Mesothelial cell of epicardium (in vitro differentiated cells): ENCODE measurements at regions not wholly inside any gene's neighbourhood (a gene's known extent, or its start where the extent isn't known, plus 50 kb on each side); places are given as distances from the start of the nearest gene placed in this dataset.
A peak's percentile ranks its signal among the peaks of the same experiment; 100 is the strongest.

ENCODE experiments used
- DNase-seq, 2 experiments: peaks; one replicate each; pipeline ENCODE4 v3.0.0; 2021; ENCODE audit warnings: low spot score in 2 of 2; ENCODE audit not compliant: unreplicated experiment in 2 of 2
- H3K27ac Mint-ChIP-seq: 2 replicates; pipeline ENCODE4 v1.8.0; 2021; ENCODE audit warnings: mixed read lengths
- H3K27me3 Mint-ChIP-seq: 2 replicates; pipeline ENCODE4 v1.8.0; 2021; ENCODE audit warnings: low read depth, mixed read lengths
- H3K36me3 Mint-ChIP-seq: 2 replicates; pipeline ENCODE4 v1.8.0; 2021; ENCODE audit warnings: mixed read lengths
- H3K4me1 Mint-ChIP-seq: 2 replicates; pipeline ENCODE4 v1.8.0; 2021; ENCODE audit warnings: mixed read lengths
- H3K4me3 Mint-ChIP-seq: 2 replicates; pipeline ENCODE4 v1.8.0; 2021; ENCODE audit warnings: mild to moderate bottlenecking, moderate library complexity, mixed read lengths
- H3K9me3 Mint-ChIP-seq: 2 replicates; pipeline ENCODE4 v1.8.0; 2021; ENCODE audit warnings: mixed read lengths
- CTCF ChIP-seq: fragments of 200-600 bp; sonication (generic); IDR thresholded peaks from one replicate; pipeline ENCODE4 v1.5.0; 2021; ENCODE audit warnings: antibody characterized with exemption; ENCODE audit not compliant: unreplicated experiment

GRCh38 chr12:87793131-87793530 is 236.1 kb downstream of the C12orf50 start:
- Mint-ChIP-seq H3K4me3 (no peak overlapping the region), H3K9me3 (no peaks in the 10 kb centered on the region), H3K27ac (peak overlapping the region; percentile 36), H3K27me3 (no peaks in the 10 kb centered on the region), H3K4me1 (peaks cover 26% of the 10 kb centered on the region), H3K36me3 (no peaks in the 10 kb centered on the region)
- DNase-seq, result no peak
- TF ChIP-seq CTCF, result no peak

- DNase-seq, result no peak
- Mint-ChIP-seq H3K4me1 (peaks cover 6% of the 10 kb centered on the region), H3K4me3 (no peak overlapping the region), H3K9me3 (peaks cover 4% of the 10 kb centered on the region), H3K36me3 (no peaks in the 10 kb centered on the region), H3K27ac (no peak overlapping the region), H3K27me3 (no peaks in the 10 kb centered on the region)
- no peak for TF ChIP-seq CTCF
Measured at GRCh38 chr12:87784350-87784749, 244.9 kb downstream of the C12orf50 start.

- Mint-ChIP-seq H3K4me1 (peaks cover 10% of the 10 kb centered on the region), H3K27ac (no peak overlapping the region), H3K27me3 (no peaks in the 10 kb centered on the region), H3K36me3 (peaks cover 2% of the 10 kb centered on the region), H3K4me3 (no peak overlapping the region), H3K9me3 (peaks cover 4% of the 10 kb centered on the region)
- no peak for TF ChIP-seq CTCF
- DNase-seq, result no peak
Measured at GRCh38 chr12:87783467-87783866, 245.7 kb downstream of the C12orf50 start.

DNA sequence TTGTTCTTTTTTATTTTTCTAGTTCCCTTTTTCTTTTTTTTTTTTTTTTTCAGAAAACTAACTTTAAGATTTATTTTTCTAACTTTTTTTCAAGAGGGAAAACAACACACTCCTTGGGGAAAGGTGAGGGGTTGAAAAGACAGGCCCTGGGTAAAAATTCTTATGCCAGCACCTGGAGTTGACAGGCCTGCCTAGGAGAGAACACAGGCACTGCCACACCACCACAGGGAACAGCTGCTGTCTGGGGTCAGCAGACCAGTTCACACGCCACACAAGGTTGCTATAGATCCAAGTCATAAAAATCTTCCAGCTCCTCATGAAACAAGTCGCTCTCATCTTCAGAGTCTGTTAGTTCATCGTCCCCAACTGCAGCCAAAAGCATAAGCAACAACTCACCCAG is 246.4 kb downstream of the C12orf50 start:
- no peak overlapping the region for H3K27ac Mint-ChIP-seq
- H3K27me3 Mint-ChIP-seq, result no peaks in the 10 kb centered on the region
- peaks cover 10% of the 10 kb centered on the region for H3K4me1 Mint-ChIP-seq
- TF ChIP-seq CTCF, result no peak
- peaks cover 2% of the 10 kb centered on the region for H3K36me3 Mint-ChIP-seq
- DNase-seq, result no peak
- peaks cover 4% of the 10 kb centered on the region for H3K9me3 Mint-ChIP-seq
- no peak overlapping the region for H3K4me3 Mint-ChIP-seq

- H3K4me1 Mint-ChIP-seq, result peaks cover 25% of the 10 kb centered on the region
- TF ChIP-seq CTCF, result no peak
- DNase-seq, result no peak
- no peaks in the 10 kb centered on the region for H3K27me3 Mint-ChIP-seq
- peaks cover 4% of the 10 kb centered on the region for H3K9me3 Mint-ChIP-seq
- no peak overlapping the region for H3K27ac Mint-ChIP-seq
- H3K36me3 Mint-ChIP-seq, result peaks cover 2% of the 10 kb centered on the region
- no peak overlapping the region for H3K4me3 Mint-ChIP-seq
Measured at GRCh38 chr12:87779858-87780498, 249.2 kb downstream of the C12orf50 start.

DNA sequence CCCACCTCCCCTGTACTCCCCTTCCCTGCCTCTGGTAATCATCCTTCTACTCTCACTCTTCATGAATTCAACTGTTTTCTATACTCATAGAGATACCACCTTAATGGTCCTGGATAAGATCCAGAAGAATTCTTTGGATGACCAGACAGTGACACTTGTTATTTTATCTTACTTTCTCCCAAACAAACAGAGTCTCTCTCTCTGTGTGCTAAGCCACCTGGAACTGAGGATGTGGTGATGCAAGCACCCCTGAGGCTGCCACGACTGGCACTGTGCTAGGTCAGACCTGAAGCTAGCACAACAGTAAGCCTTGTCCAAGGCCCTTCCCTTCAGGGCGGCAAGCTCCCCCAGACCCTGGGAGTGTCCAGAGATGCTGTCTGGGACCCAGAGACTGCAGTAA is 250.2 kb downstream of the C12orf50 start:
- DNase-seq, result no peak

More for the DNA sequence above, 250.2 kb downstream of the C12orf50 start:
- H3K27ac Mint-ChIP-seq, result no peak overlapping the region
- H3K4me3 Mint-ChIP-seq, result no peak overlapping the region
- H3K36me3 Mint-ChIP-seq, result peaks cover 2% of the 10 kb centered on the region
- peaks cover 25% of the 10 kb centered on the region for H3K4me1 Mint-ChIP-seq
- peaks cover 12% of the 10 kb centered on the region for H3K9me3 Mint-ChIP-seq
- H3K27me3 Mint-ChIP-seq, result no peaks in the 10 kb centered on the region
- no peak for TF ChIP-seq CTCF
